T-helper 22 cell (primary cell): ENCODE measurements at regions not wholly inside any gene's neighbourhood (a gene's known extent, or its start where the extent isn't known, plus 50 kb on each side); places are given as distances from the start of the nearest gene placed in this dataset.

ENCODE experiments used
- DNase-seq: peaks from one replicate; pipeline ENCODE4 v3.0.0-alpha.2; 2020; ENCODE audit warnings: low read depth

DNA sequence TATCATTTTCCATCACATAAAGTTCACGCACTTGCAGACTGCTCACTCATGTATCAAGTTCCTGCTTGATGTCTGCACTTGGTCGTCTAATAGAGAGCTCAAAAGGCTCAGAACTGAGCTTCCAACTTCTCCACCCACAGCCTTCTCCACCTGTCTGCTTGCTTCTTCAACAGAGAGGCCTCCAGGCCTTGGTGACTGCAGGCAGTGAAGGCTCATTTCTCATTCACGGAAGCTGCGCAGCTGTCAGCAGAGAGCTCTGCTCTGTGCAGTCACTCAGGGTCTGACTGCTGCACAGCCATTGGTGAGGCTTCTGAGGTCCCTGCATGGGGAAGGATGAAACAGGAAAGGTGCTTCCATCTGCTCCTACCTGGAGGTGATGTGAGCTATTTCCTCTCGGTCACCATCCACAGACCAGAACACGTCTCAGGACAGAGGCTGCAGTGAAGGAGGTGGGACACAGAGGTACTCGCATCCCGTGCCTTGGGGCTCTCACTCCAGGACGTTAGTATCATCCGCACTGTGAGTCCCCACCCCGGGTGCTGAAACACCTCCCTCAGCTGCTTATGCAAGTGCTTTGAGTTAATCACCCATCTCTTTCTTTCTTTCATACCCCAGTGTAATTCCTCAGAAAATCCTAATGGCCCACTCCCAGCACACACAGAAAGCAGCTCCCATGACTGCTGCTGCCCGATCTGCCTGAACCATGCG, 126.2 kb downstream of the TMEM18 start:
- no peak for DNase-seq

- no peak for DNase-seq
These were observed 131.2 kb downstream of the TMEM18 start for GRCh38 chr2:545711-546650.

DNA sequence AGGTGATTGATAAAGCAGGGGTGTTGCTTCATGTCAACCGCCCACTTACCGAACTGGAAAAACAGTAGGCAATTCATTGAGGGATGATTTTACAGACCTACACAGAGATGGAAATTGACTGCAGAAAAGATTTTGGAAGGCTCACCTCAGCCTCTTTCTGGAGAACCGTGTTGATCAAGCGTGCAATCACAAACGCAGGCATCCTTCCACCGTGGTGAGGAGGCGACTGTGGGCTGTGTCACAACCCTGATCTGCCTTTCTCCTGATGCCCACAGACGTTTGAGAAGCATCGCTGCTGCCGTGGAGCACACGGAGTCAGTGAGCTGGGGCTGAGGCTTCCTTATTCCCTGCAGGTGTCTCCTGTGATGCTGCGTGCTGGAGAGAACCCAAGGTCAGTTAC, 132.0 kb downstream of the TMEM18 start:
- DNase-seq: no peak

DNA sequence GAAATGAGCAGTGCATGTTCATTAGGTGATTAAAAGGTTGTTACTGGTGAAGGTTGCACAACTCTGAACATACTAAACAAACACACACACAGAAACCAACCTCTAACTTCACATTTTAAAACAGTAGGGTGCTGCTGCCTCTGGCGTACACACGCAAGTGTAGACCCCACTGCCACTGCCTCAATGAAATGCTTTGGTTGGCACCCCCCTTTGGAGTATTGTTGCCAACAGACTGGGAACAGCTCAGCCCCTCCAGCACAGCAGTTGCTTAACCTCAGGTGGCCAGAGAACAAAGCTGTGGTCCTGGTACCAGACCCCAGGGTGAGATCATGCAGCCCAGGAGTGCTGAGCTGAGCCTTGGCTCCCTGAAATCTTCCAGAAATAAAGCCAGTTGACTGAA, 138.6 kb downstream of the TMEM18 start:
- DNase-seq: no peak

DNA sequence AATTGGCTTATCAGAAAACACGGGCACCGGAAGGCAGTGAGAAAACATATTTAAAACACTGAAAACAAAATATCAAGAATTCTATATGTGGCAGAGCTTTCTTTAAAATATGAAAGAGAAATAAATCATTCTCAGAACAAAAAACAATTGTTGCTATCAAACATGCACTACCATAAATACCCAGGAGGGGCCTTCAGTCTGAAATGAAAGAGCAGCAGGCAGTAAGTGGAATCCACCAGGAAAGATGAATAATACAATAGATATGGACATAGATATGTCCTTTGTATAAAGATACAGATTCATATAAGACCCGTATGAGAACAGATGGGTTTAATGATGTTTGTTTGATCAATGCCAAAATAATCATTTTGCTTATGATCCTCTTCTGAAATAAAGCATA, 142.0 kb downstream of the TMEM18 start:
- DNase-seq: no peak

DNA sequence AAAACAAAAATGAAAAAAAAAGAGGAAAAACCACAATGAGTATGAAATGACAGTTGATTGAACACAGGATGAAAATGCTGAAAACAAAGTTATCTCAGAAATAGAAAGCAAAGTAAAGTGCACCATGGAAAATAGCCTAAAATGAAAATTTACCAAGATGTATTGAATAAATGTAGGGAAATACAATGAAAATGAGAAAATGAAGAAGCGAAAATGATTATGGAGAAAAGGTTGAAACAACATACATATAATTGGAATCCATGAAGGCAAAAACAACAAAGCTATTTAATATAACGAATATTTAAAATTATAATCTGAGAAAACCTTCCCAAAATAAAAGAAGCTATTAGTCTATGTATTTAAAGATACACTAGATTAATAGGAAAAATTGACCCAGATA, 147.4 kb downstream of the TMEM18 start:
- no peak for DNase-seq

DNA sequence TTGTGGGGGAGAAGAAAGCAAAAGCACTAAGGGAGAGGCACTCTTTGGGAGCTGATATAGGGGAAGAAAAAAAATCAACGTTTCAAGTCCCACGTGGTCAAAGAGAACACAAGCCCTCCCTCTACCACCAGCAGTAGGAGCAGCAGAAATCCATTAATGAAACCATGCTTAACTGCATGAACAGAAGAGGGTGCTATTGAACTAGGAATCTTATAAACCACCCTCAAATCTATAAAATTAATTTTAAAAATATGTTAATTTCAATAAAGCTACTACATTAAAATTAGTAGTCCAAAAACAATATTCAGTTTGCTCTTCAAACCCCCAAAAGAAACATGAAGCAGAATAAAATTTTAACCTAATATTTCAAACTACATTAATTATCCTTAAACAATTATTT, 147.8 kb downstream of the TMEM18 start:
- DNase-seq: no peak

DNA sequence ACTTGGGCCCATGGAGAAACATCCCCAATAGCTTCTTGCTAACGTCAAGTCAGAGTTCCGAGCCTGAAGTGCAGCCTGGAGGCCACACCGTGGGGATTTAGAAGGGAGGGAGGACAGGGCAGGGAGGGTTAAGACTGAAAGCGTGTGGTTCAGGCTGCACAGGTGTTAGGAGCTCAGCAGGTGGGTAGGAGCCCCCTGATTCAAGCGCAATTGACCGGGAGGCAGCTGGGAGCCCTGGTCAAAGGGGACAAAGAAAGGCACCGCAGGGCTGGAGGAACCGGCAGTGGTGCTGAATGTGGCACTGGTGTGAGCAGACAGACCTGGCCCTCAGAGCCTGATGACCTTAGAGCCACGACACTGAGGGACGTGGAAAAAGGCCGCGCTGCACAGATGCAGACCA, 149.6 kb downstream of the TMEM18 start:
- no peak for DNase-seq

GRCh38 chr2:526918-527317, 150.3 kb downstream of the TMEM18 start:
- DNase-seq: no peak

DNA sequence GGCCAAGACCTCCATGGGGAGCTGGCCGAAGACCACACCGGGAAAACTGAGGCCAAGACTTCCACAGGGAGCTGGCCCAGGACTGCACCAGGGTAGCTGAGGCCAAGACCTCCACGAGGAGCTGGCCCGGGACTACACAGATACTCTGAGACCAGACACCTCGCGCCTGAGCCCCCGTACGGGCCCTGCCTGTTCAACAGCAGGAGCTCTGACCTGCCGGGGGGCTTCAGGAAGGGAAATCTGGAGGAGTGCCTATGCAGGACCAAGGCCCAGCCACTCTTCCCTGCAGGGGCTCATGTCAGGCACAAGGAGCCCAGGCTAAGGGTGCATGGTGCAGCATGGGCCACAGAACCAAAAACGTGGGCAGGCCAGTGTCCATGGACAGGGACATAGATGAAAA, 151.6 kb downstream of the TMEM18 start:
- no peak for DNase-seq

- no peak for DNase-seq
These were observed 152.2 kb downstream of the TMEM18 start for GRCh38 chr2:525021-525420.

- no peak for DNase-seq
These were observed 152.8 kb downstream of the TMEM18 start for GRCh38 chr2:524442-524841.

- no peak for DNase-seq
These were observed 153.4 kb downstream of the TMEM18 start for GRCh38 chr2:523698-524270.

DNA sequence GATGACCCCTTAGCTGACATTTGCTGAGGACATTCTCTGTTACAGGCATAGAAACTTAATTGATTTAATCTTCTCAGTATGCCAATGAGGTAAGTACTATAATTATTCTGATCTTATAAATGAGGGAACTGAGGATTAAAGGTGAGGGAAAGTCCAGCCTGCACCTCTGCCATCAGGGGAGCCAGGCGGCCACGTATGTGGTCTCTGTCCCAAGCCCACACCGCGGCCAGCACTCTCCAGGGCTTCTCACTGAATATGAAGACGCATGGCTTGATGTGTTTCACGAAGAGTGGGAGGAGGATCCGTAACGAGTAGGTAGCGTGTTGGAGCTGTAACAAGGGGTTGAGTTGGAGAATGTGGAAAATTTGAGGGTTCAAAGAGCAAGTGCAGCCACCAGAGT, 154.4 kb downstream of the TMEM18 start:
- DNase-seq: no peak

DNA sequence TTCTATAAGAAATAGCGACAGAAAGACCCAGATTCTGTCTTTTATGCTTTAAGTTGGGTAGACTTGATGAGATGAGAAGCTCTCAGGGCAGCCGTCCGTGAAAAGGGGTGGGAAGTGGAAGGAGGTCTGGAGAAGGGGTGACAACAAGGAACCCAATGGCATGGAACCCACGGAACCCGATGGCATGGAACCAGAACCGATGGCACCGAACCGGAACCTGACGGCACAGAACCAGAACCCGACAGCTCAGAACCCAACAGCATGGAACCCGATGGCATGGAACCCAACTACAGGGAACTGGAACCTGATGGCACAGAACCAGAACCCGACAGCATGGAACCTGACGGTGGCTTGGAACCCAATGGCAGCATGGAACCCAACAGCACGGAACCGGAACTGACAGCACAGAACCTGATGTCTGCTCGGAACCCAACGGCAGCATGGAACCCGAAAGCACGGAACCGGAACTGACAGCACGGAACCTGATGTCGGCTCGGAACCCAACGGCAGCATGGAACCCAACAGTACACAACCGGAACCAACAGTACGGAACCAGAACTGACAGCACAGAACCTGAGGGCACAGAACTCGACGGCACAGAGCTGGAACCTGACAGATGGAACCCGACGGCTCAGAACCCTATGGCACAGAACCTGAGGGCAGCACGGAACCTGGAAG, 155.2 kb downstream of the TMEM18 start:
- DNase-seq: no peak

DNA sequence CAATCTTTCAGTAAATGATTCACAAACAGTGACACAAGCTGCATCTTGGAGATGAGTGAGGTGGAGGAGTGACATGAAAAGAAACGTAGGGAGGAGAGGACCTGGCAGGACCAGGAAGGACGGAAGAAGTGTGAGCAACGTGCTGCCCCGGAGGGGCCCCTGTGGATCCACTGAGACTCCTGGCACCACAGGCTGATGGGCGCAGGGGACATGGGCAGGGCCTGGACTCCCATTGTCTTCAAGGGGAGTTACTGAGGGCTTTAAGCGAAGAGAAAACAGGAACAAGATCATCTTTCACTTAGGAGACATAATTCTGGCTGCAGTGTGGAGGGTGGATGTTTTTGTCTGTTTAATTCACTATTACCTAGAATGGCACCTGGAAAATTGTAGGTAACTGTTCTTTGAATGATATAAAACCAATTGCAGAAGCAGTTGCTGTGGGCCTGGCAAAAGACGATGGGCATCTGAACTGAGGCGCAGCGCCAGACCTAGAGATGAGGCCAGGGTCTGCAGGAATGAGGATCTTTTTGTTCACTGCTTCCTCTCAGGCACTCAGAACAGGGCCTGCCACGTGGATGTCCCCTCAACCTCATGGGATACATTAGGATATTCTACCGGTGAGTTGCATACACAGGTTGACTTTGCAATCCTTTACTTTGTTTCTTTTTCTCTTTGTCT, 156.4 kb downstream of the TMEM18 start:
- DNase-seq: no peak

GRCh38 chr2:516944-517343, 160.3 kb downstream of the TMEM18 start:
- DNase-seq: no peak

DNA sequence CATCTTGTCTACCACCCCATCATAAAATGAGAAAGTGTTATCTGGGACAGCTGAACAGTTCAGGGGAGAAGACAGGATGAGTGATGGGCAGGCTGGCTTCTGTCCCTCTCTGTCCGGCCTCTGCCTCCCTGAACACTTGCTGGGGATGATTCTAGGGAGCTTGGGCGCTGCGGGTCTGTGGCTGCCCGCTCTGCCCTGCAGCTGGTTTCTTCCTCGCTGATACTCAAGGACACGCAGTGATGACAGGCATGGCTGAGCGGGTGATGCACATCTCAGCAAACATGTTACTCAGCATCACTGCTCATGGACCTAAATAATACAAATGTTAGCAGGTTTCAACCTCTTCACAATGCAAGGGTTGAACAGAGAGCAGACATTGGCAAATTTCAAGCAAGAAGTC, 161.1 kb downstream of the TMEM18 start:
- no peak for DNase-seq

- no peak for DNase-seq
These were observed 161.6 kb downstream of the TMEM18 start for GRCh38 chr2:515441-516127.

GRCh38 chr2:513981-514706, 163.1 kb downstream of the TMEM18 start:
- no peak for DNase-seq

- DNase-seq: no peak
These were observed 166.4 kb downstream of the TMEM18 start for GRCh38 chr2:510839-511238.
